ENCODE measurements at regions not wholly inside any gene's neighbourhood (a gene's known extent, or its start where the extent isn't known, plus 50 kb on each side); places are given as distances from the start of the nearest gene placed in this dataset.

GRCh38 chr6:92847988-92848387 lies 571.4 kb downstream of the EPHA7 start:
- no peak overlapping the region for H3K27ac ChIP-seq
- H4K20me1 ChIP-seq: no peaks in the 10 kb centered on the region
- H3K36me3 ChIP-seq: no peaks in the 10 kb centered on the region
- H3K9ac ChIP-seq: no peak overlapping the region
- no peak overlapping the region for H3K4me3 ChIP-seq
- no peak overlapping the region for H3K4me2 ChIP-seq
- no peak for TF ChIP-seq Cebpa-rat (IDR thresholded peaks at IDR 0.05)
- H3K27me3 ChIP-seq: no peaks in the 10 kb centered on the region
- no peaks in the 10 kb centered on the region for H3K4me1 ChIP-seq
- H3K9me3 ChIP-seq: no peaks in the 10 kb centered on the region

DNA sequence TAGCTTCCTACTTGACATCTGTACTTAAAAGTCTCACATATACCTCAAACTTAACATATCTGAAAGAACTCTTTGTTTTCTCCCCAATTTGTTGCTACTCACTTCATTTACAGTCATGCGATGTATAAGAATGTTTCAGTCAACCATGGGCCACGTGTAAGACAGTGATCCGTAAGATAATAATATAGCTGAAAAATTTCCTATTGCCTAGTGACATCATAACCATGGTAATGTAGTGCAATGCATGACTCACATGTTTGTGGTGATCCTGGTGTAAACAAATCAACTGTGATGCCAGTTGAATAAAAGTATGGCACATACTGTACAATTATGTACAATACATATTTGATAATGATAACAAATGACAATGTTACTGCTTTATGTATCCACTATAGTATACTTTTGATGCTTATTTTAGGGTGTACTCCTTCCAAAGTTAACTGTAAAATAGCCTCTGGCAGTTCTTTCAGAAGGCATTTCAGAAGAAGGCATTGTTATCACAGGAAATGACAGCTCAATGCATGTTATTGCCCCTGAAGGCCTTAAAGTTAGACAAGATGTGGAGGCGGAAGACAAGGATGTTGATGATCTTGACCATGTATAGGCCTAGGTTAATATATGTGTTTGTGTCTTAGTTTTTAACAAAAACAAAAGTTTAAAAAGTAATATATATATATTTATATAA lies 579.0 kb downstream of the EPHA7 start:
- no peak overlapping the region for H3K4me2 ChIP-seq
- H4K20me1 ChIP-seq: no peaks in the 10 kb centered on the region
- H3K9me3 ChIP-seq: no peaks in the 10 kb centered on the region
- no peaks in the 10 kb centered on the region for H3K27me3 ChIP-seq
- TF ChIP-seq Cebpa-rat (IDR thresholded peaks at IDR 0.05): no peak
- no peaks in the 10 kb centered on the region for H3K4me1 ChIP-seq
- no peaks in the 10 kb centered on the region for H3K36me3 ChIP-seq
- H3K27ac ChIP-seq: no peak overlapping the region
- no peak overlapping the region for H3K9ac ChIP-seq
- no peak overlapping the region for H3K4me3 ChIP-seq

- Histone ChIP-seq H4K20me1 (no peaks in the 10 kb centered on the region), H3K27me3 (no peaks in the 10 kb centered on the region), H3K9ac (no peak overlapping the region), H3K4me1 (no peaks in the 10 kb centered on the region), H3K4me2 (no peak overlapping the region), H3K36me3 (no peaks in the 10 kb centered on the region), H3K4me3 (no peak overlapping the region), H3K27ac (no peak overlapping the region), H3K9me3 (0 out of 2 replicates have a peak, but pooled peaks cover 6% of the 10 kb centered on the region)
- TF ChIP-seq Cebpa-rat (IDR thresholded peaks at IDR 0.05): no peak
These were observed 590.6 kb downstream of the EPHA7 start for GRCh38 chr6:92828788-92829187.

DNA sequence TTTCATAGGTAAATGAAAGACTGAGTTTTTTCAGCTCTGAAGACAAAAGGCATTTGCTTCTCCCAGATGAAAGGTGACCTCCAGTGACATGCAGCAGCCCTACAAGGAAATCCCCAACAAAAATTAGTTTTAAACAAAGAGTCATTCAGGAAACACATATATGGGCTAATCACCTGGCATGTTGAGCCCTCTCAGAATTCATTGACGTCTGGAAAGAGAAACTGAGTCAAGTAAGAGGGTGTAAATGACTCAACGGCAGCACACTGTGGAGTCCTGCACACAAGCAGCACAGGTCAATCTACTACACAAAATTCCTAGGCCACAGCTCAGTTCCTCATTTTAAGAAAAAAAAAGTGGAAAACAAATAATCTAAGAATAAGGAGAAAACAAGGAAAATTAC lies 592.3 kb downstream of the EPHA7 start:
- Histone ChIP-seq H3K4me3 (no peak overlapping the region), H3K9ac (no peak overlapping the region), H3K4me2 (no peak overlapping the region), H3K27me3 (no peaks in the 10 kb centered on the region), H3K4me1 (no peaks in the 10 kb centered on the region), H4K20me1 (no peaks in the 10 kb centered on the region), H3K36me3 (no peaks in the 10 kb centered on the region), H3K27ac (no peak overlapping the region), H3K9me3 (0 out of 2 replicates have a peak, but pooled peaks cover 6% of the 10 kb centered on the region)
- no peak for TF ChIP-seq Cebpa-rat (IDR thresholded peaks at IDR 0.05)

DNA sequence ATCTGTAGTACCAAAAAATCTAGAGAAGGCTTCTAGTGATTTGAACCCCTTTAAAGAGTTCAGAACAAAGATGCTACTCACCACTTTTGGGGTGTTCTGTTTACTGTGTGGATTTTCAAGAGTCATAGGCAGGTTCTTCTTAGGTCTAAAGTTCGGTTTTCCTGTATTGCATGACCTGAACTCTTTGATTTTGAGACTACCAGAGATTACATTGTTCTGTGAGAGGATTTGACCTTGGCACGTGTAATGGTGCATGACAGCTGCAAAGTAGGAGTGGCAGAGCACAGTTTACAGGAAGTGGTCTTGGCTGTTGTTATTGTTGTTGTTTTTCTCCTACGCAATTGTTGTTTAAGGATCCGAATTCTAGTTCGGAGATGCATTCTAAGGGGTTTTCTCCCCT lies 592.7 kb downstream of the EPHA7 start:
- H3K27me3 ChIP-seq: no peaks in the 10 kb centered on the region
- no peaks in the 10 kb centered on the region for H3K36me3 ChIP-seq
- 0 out of 2 replicates have a peak, but pooled peaks cover 6% of the 10 kb centered on the region for H3K9me3 ChIP-seq
- no peak overlapping the region for H3K9ac ChIP-seq
- H4K20me1 ChIP-seq: no peaks in the 10 kb centered on the region
- H3K27ac ChIP-seq: no peak overlapping the region
- H3K4me2 ChIP-seq: no peak overlapping the region
- H3K4me3 ChIP-seq: no peak overlapping the region
- TF ChIP-seq Cebpa-rat (IDR thresholded peaks at IDR 0.05): no peak
- no peaks in the 10 kb centered on the region for H3K4me1 ChIP-seq

GRCh38 chr6:92822222-92822621 lies 597.1 kb downstream of the EPHA7 start:
- H3K27me3 ChIP-seq: no peaks in the 10 kb centered on the region
- H3K4me3 ChIP-seq: no peak overlapping the region
- H3K9me3 ChIP-seq: 0 out of 2 replicates have a peak, but pooled peaks cover 3% of the 10 kb centered on the region
- H3K27ac ChIP-seq: no peak overlapping the region
- no peak for TF ChIP-seq Cebpa-rat (IDR thresholded peaks at IDR 0.05)
- H4K20me1 ChIP-seq: no peaks in the 10 kb centered on the region
- H3K36me3 ChIP-seq: no peaks in the 10 kb centered on the region
- no peak overlapping the region for H3K4me2 ChIP-seq
- no peak overlapping the region for H3K9ac ChIP-seq
- no peaks in the 10 kb centered on the region for H3K4me1 ChIP-seq

GRCh38 chr6:92820601-92821000 lies 598.8 kb downstream of the EPHA7 start:
- no peak overlapping the region for H3K27ac ChIP-seq
- no peaks in the 10 kb centered on the region for H3K27me3 ChIP-seq
- H3K4me2 ChIP-seq: no peak overlapping the region
- no peak overlapping the region for H3K4me3 ChIP-seq
- no peak for TF ChIP-seq Cebpa-rat (IDR thresholded peaks at IDR 0.05)
- H3K9ac ChIP-seq: no peak overlapping the region
- H3K4me1 ChIP-seq: no peaks in the 10 kb centered on the region
- no peaks in the 10 kb centered on the region for H4K20me1 ChIP-seq
- no peaks in the 10 kb centered on the region for H3K9me3 ChIP-seq
- no peaks in the 10 kb centered on the region for H3K36me3 ChIP-seq

GRCh38 chr6:92810913-92811312 lies 608.4 kb downstream of the EPHA7 start:
- H3K9ac ChIP-seq: no peak overlapping the region
- H4K20me1 ChIP-seq: no peaks in the 10 kb centered on the region
- no peaks in the 10 kb centered on the region for H3K9me3 ChIP-seq
- no peak overlapping the region for H3K4me2 ChIP-seq
- no peak overlapping the region for H3K4me3 ChIP-seq
- no peaks in the 10 kb centered on the region for H3K36me3 ChIP-seq
- no peak overlapping the region for H3K27ac ChIP-seq
- H3K4me1 ChIP-seq: peaks cover 6% of the 10 kb centered on the region
- no peaks in the 10 kb centered on the region for H3K27me3 ChIP-seq
- TF ChIP-seq Cebpa-rat (IDR thresholded peaks at IDR 0.05): no peak

- H3K4me3 ChIP-seq: no peak overlapping the region
- H3K27ac ChIP-seq: no peak overlapping the region
- no peaks in the 10 kb centered on the region for H3K36me3 ChIP-seq
- H3K27me3 ChIP-seq: no peaks in the 10 kb centered on the region
- H4K20me1 ChIP-seq: no peaks in the 10 kb centered on the region
- H3K4me2 ChIP-seq: no peak overlapping the region
- no peak overlapping the region for H3K9ac ChIP-seq
- no peaks in the 10 kb centered on the region for H3K9me3 ChIP-seq
- TF ChIP-seq Cebpa-rat (IDR thresholded peaks at IDR 0.05): no peak
- peaks cover 5% of the 10 kb centered on the region for H3K4me1 ChIP-seq
These were observed 613.1 kb downstream of the EPHA7 start for GRCh38 chr6:92806254-92806653.

- Histone ChIP-seq H3K4me2 (no peak overlapping the region), H4K20me1 (no peaks in the 10 kb centered on the region), H3K9ac (no peak overlapping the region), H3K27ac (no peak overlapping the region), H3K36me3 (no peaks in the 10 kb centered on the region), H3K9me3 (no peaks in the 10 kb centered on the region), H3K4me1 (no peaks in the 10 kb centered on the region), H3K4me3 (no peak overlapping the region), H3K27me3 (no peaks in the 10 kb centered on the region)
- no peak for TF ChIP-seq Cebpa-rat (IDR thresholded peaks at IDR 0.05)
These were observed 628.0 kb downstream of the EPHA7 start for GRCh38 chr6:92791403-92791802.

- H3K9me3 ChIP-seq: no peaks in the 10 kb centered on the region
- H3K9ac ChIP-seq: no peak overlapping the region
- no peak overlapping the region for H3K4me2 ChIP-seq
- no peaks in the 10 kb centered on the region for H3K4me1 ChIP-seq
- no peaks in the 10 kb centered on the region for H3K27me3 ChIP-seq
- H3K36me3 ChIP-seq: no peaks in the 10 kb centered on the region
- H3K4me3 ChIP-seq: no peak overlapping the region
- no peak overlapping the region for H3K27ac ChIP-seq
- H4K20me1 ChIP-seq: no peaks in the 10 kb centered on the region
- TF ChIP-seq Cebpa-rat (IDR thresholded peaks at IDR 0.05): no peak
These were observed 629.0 kb downstream of the EPHA7 start for GRCh38 chr6:92790381-92790780.

Measured in BLaER1 (cell line).